HEK293T (cell line): ENCODE measurements at regions not wholly inside any gene's neighbourhood (a gene's known extent, or its start where the extent isn't known, plus 50 kb on each side); places are given as distances from the start of the nearest gene placed in this dataset.

Source experiments
- BHLHE40 ChIP-seq: fragments of 450-650 bp; IDR thresholded peaks from 2 replicates; pipeline ENCODE4 v1.6.1; 2016; ENCODE audit warnings: mild to moderate bottlenecking, moderate library complexity, borderline replicate concordance
- FOXA1 ChIP-seq: fragments of 450-650 bp; IDR thresholded peaks from 2 replicates; pipeline ENCODE4 v1.6.1; 2016; ENCODE audit warnings: mild to moderate bottlenecking
- L3MBTL2 ChIP-seq: fragments of 450-650 bp; conservative IDR thresholded peaks from 2 replicates; pipeline ENCODE4 v1.6.1; 2016; ENCODE audit warnings: mild to moderate bottlenecking
- SP1 ChIP-seq: fragments of 450-650 bp; IDR thresholded peaks from 2 replicates; pipeline ENCODE4 v1.6.1; 2017
- TARDBP ChIP-seq: fragments of 450-650 bp; IDR thresholded peaks from 2 replicates; pipeline ENCODE4 v1.6.1; 2016
- ZNF384 ChIP-seq: fragments of 450-650 bp; IDR thresholded peaks from 2 replicates; pipeline ENCODE4 v1.6.1; 2016
- TF ChIP-seq, protein P1 (sequence below): fragments of 450-650 bp; IDR thresholded peaks from 2 replicates; pipeline ENCODE4 v1.6.1; 2016

DNA sequence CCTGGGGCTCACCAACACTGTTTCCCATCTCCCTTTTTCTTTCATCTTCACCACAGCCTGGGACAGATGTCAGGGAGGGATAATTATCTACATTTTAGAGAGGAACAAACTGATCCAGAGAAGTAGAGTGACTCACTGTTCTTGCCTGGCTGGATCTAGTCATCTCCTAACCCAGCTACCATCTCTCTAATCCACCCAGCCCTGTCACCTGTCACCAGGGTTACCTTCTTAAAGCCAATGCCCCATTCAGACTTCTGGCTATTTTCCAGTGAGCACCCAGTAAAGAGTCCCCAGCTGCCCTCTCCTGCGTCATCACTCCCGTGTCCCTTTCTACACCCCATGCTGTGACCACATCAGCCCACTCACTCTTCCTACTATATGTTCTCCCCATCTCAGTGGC, 68.4 kb upstream of the DUSP5 start:
- TF ChIP-seq BHLHE40 (no peak), ZNF384 (no peak), L3MBTL2 (no peak), TARDBP (no peak), FOXA1 (no peak), SP1 (no peak)
- TF ChIP-seq, protein P1, sequence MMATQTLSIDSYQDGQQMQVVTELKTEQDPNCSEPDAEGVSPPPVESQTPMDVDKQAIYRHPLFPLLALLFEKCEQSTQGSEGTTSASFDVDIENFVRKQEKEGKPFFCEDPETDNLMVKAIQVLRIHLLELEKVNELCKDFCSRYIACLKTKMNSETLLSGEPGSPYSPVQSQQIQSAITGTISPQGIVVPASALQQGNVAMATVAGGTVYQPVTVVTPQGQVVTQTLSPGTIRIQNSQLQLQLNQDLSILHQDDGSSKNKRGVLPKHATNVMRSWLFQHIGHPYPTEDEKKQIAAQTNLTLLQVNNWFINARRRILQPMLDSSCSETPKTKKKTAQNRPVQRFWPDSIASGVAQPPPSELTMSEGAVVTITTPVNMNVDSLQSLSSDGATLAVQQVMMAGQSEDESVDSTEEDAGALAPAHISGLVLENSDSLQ = no peak
